ENCODE measurements at regions not wholly inside any gene's neighbourhood (a gene's known extent, or its start where the extent isn't known, plus 50 kb on each side); places are given as distances from the start of the nearest gene placed in this dataset.

DNA sequence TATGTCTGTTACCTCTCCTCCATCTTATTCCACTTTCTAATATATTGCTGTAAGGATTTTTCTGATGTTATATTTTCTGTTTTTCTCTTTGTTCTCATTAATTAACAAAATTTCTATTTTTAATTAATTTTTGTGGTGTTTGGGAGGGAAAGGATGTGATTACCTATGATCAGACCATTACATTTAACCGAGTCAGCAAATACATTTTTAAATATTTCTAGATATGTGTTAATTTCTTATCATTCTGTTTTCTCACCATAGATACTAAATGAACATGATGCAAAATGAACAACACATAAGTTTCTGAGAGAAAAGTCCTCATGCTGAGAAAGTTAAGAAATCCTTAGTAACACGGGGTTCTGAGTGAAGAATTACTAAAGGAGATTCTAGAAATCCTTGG, 80.6 kb upstream of the P2RY1 start:
- no TSS peak for BruUV-seq (replicated peaks)
- TF ChIP-seq SP1 (IDR thresholded peaks at IDR 0.05; ENCODE audit: low read depth) (no peak), JUND (IDR thresholded peaks at IDR 0.05) (no peak), SRF (IDR thresholded peaks at IDR 0.05; ENCODE audit: low read depth) (no peak), ZNF274 (IDR thresholded peaks at IDR 0.05; ENCODE audit: low read depth, low read length) (no peak), POLR2A (IDR thresholded peaks at IDR 0.05; ENCODE audit: borderline replicate concordance, extremely low read depth, insufficient read depth, insufficient read length) (no peak), ZFX (IDR thresholded peaks at IDR 0.05) (no peak), TCF7L2 (IDR thresholded peaks at IDR 0.05; ENCODE audit: borderline replicate concordance, extremely low read depth, insufficient read depth, insufficient read length) (no peak), FOSL1 (IDR thresholded peaks at IDR 0.05; ENCODE audit: low read depth) (no peak), EGR1 (IDR thresholded peaks at IDR 0.05; ENCODE audit: low read depth) (no peak), CBX3 (IDR thresholded peaks at IDR 0.05; ENCODE audit: low read depth) (no peak), POLR2AphosphoS5 (IDR thresholded peaks at IDR 0.05; ENCODE audit: low read depth, low read length) (no peak), CEBPB (IDR thresholded peaks at IDR 0.05; ENCODE audit: low read depth) (no peak), EZH2phosphoT487 (IDR thresholded peaks at IDR 0.05; ENCODE audit: borderline replicate concordance) (no peak), RAD21 (IDR thresholded peaks at IDR 0.05; ENCODE audit: low read depth) (no peak), EZH2 (IDR thresholded peaks at IDR 0.05) (no peak), ELF1 (IDR thresholded peaks at IDR 0.05; ENCODE audit: borderline replicate concordance, low read depth) (no peak)
- TF ChIP-seq, protein P1, sequence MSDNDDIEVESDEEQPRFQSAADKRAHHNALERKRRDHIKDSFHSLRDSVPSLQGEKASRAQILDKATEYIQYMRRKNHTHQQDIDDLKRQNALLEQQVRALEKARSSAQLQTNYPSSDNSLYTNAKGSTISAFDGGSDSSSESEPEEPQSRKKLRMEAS (IDR thresholded peaks at IDR 0.05) = no peak
- TF ChIP-seq, protein P2, sequence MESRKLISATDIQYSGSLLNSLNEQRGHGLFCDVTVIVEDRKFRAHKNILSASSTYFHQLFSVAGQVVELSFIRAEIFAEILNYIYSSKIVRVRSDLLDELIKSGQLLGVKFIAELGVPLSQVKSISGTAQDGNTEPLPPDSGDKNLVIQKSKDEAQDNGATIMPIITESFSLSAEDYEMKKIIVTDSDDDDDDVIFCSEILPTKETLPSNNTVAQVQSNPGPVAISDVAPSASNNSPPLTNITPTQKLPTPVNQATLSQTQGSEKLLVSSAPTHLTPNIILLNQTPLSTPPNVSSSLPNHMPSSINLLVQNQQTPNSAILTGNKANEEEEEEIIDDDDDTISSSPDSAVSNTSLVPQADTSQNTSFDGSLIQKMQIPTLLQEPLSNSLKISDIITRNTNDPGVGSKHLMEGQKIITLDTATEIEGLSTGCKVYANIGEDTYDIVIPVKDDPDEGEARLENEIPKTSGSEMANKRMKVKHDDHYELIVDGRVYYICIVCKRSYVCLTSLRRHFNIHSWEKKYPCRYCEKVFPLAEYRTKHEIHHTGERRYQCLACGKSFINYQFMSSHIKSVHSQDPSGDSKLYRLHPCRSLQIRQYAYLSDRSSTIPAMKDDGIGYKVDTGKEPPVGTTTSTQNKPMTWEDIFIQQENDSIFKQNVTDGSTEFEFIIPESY (IDR thresholded peaks at IDR 0.05; ENCODE audit: extremely low read depth, insufficient replicate concordance, low read length) = no peak
- TF ChIP-seq, protein P3, sequence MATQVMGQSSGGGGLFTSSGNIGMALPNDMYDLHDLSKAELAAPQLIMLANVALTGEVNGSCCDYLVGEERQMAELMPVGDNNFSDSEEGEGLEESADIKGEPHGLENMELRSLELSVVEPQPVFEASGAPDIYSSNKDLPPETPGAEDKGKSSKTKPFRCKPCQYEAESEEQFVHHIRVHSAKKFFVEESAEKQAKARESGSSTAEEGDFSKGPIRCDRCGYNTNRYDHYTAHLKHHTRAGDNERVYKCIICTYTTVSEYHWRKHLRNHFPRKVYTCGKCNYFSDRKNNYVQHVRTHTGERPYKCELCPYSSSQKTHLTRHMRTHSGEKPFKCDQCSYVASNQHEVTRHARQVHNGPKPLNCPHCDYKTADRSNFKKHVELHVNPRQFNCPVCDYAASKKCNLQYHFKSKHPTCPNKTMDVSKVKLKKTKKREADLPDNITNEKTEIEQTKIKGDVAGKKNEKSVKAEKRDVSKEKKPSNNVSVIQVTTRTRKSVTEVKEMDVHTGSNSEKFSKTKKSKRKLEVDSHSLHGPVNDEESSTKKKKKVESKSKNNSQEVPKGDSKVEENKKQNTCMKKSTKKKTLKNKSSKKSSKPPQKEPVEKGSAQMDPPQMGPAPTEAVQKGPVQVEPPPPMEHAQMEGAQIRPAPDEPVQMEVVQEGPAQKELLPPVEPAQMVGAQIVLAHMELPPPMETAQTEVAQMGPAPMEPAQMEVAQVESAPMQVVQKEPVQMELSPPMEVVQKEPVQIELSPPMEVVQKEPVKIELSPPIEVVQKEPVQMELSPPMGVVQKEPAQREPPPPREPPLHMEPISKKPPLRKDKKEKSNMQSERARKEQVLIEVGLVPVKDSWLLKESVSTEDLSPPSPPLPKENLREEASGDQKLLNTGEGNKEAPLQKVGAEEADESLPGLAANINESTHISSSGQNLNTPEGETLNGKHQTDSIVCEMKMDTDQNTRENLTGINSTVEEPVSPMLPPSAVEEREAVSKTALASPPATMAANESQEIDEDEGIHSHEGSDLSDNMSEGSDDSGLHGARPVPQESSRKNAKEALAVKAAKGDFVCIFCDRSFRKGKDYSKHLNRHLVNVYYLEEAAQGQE (IDR thresholded peaks at IDR 0.05; ENCODE audit: low read depth) = no peak
- TF ChIP-seq, protein P4, sequence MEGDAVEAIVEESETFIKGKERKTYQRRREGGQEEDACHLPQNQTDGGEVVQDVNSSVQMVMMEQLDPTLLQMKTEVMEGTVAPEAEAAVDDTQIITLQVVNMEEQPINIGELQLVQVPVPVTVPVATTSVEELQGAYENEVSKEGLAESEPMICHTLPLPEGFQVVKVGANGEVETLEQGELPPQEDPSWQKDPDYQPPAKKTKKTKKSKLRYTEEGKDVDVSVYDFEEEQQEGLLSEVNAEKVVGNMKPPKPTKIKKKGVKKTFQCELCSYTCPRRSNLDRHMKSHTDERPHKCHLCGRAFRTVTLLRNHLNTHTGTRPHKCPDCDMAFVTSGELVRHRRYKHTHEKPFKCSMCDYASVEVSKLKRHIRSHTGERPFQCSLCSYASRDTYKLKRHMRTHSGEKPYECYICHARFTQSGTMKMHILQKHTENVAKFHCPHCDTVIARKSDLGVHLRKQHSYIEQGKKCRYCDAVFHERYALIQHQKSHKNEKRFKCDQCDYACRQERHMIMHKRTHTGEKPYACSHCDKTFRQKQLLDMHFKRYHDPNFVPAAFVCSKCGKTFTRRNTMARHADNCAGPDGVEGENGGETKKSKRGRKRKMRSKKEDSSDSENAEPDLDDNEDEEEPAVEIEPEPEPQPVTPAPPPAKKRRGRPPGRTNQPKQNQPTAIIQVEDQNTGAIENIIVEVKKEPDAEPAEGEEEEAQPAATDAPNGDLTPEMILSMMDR (IDR thresholded peaks at IDR 0.05 in 2 of 3, conservative IDR thresholded peaks at IDR 0.05 in 1 of 3; ENCODE audit: borderline replicate concordance in 1 of 3, insufficient read depth in 1 of 3, low read depth in 2 of 3, low read length in 2 of 3) = no peak
- POLR2A ChIA-PET = no interaction called here
- ATAC-seq = no peak
- no peaks in the 10 kb centered on the region for H4K20me1 ChIP-seq (ENCODE audit: insufficient read depth)
- no peaks in the 10 kb centered on the region for H3K4me1 ChIP-seq (ENCODE audit: control insufficient read depth in 1 of 2, insufficient read depth in 2 of 2, low read length in 2 of 2)
- no peak overlapping the region for H3K4me3 ChIP-seq (replicated peaks in 1 of 2; ENCODE audit: low read depth in 1 of 2, low read length in 2 of 2)
- intact Hi-C loops (cut with micrococcal nuclease) = no loop called here
- H3K79me2 ChIP-seq (ENCODE audit: insufficient read depth, low read length) = no peaks in the 10 kb centered on the region
- no peaks in the 10 kb centered on the region for H3K9me2 ChIP-seq (ENCODE audit: insufficient read depth)
- RAD21 ChIA-PET (ENCODE audit: low non-redundant PET in 1 of 2, low total read pairs in 2 of 2, uncharacterized antibody in 2 of 2, unreplicated experiment in 2 of 2) = no interaction called here
- no peak overlapping the region for H2AFZ ChIP-seq (ENCODE audit: low read depth, low read length, poor library complexity, severe bottlenecking)
- DNase-seq (ENCODE audit: low read depth, low spot score) = no peak
- no peak overlapping the region for H3K4me2 ChIP-seq (ENCODE audit: low read length)
- no peaks in the 10 kb centered on the region for H3K9me3 ChIP-seq (ENCODE audit: control insufficient read depth in 1 of 2, insufficient read depth in 1 of 2, low read depth in 1 of 2, low read length in 2 of 2)
- H3K27ac ChIP-seq (ENCODE audit: low read depth, low read length) = no peak overlapping the region
- H3K9ac ChIP-seq (ENCODE audit: low read length) = no peak overlapping the region
- CTCF ChIA-PET = no interaction called here
- H3K36me3 ChIP-seq (ENCODE audit: control insufficient read depth in 1 of 2, insufficient read depth in 2 of 2, low read length in 2 of 2) = no peaks in the 10 kb centered on the region
- H3K27me3 ChIP-seq (ENCODE audit: insufficient read depth, low read length) = no peaks in the 10 kb centered on the region
